ENCODE measurements at regions not wholly inside any gene's neighbourhood (a gene's known extent, or its start where the extent isn't known, plus 50 kb on each side); places are given as distances from the start of the nearest gene placed in this dataset.
"Not testable (repeated sequence)": the region's sequence is repeated elsewhere in the genome, so short reads cannot be mapped to it uniquely, and the experiment has no call there.

- no peak overlapping the region for H3K4me3 ChIP-seq (ENCODE audit: low read depth, low read length)
- no peak for TF ChIP-seq CTCF (IDR thresholded peaks at IDR 0.05; ENCODE audit: borderline replicate concordance, insufficient read depth, low read depth, low read length)
Observed at GRCh38 chr13:87334176-87334575, 337.0 kb upstream of the SLITRK5 start.

GRCh38 chr13:87336346-87336889 is 334.8 kb upstream of the SLITRK5 start:
- not testable (repeated sequence) for H3K4me3 ChIP-seq (ENCODE audit: low read depth, low read length)

- no peak overlapping the region for H3K4me3 ChIP-seq (ENCODE audit: low read depth, low read length)
- no peak for TF ChIP-seq CTCF (IDR thresholded peaks at IDR 0.05; ENCODE audit: borderline replicate concordance, insufficient read depth, low read depth, low read length)
Observed at GRCh38 chr13:87344176-87344575, 327.0 kb upstream of the SLITRK5 start.

GRCh38 chr13:87355451-87355850 is 315.7 kb upstream of the SLITRK5 start:
- no peak overlapping the region for H3K4me3 ChIP-seq (ENCODE audit: low read depth, low read length)
- TF ChIP-seq CTCF (IDR thresholded peaks at IDR 0.05; ENCODE audit: borderline replicate concordance, insufficient read depth, low read depth, low read length), result no peak

- H3K4me3 ChIP-seq (ENCODE audit: low read depth, low read length), result no peak overlapping the region
- no peak for TF ChIP-seq CTCF (IDR thresholded peaks at IDR 0.05; ENCODE audit: borderline replicate concordance, insufficient read depth, low read depth, low read length)
Observed at GRCh38 chr13:87356314-87356713, 314.9 kb upstream of the SLITRK5 start.

- TF ChIP-seq CTCF (IDR thresholded peaks at IDR 0.05; ENCODE audit: borderline replicate concordance, insufficient read depth, low read depth, low read length), result no peak
Observed at GRCh38 chr13:87358319-87358718, 312.9 kb upstream of the SLITRK5 start.

GRCh38 chr13:87361216-87361615 is 310.0 kb upstream of the SLITRK5 start:
- H3K4me3 ChIP-seq (ENCODE audit: low read depth, low read length), result no peak overlapping the region
- TF ChIP-seq CTCF (IDR thresholded peaks at IDR 0.05; ENCODE audit: borderline replicate concordance, insufficient read depth, low read depth, low read length), result no peak

More at GRCh38 chr13:87358319-87358718, 312.9 kb upstream of the SLITRK5 start:
- no peak overlapping the region for H3K4me3 ChIP-seq (ENCODE audit: low read depth, low read length)

- H3K4me3 ChIP-seq (ENCODE audit: low read depth, low read length), result no peak overlapping the region
- TF ChIP-seq CTCF (IDR thresholded peaks at IDR 0.05; ENCODE audit: borderline replicate concordance, insufficient read depth, low read depth, low read length), result no peak
Observed at GRCh38 chr13:87368639-87369038, 302.5 kb upstream of the SLITRK5 start.
